Stimulated activated CD8-positive, alpha-beta memory T cell treated with anti-CD3 and anti-CD28 coated beads, Interleukin-15, amount 100 ng/mL, for 4 hours (primary cell): ENCODE measurements at regions not wholly inside any gene's neighbourhood (a gene's known extent, or its start where the extent isn't known, plus 50 kb on each side); places are given as distances from the start of the nearest gene placed in this dataset.
"Not testable (repeated sequence)": the region's sequence is repeated elsewhere in the genome, so short reads cannot be mapped to it uniquely, and the experiment has no call there.

ENCODE experiments used
- DNase-seq, 2 donors: peaks; one replicate each; pipeline ENCODE4 v3.0.0-alpha.2; 2020; ENCODE audit warnings: low read depth in 2 of 2

- no peak for DNase-seq
Measured at GRCh38 chr13:71303144-71303543, 563.9 kb downstream of the DACH1 start.

DNA sequence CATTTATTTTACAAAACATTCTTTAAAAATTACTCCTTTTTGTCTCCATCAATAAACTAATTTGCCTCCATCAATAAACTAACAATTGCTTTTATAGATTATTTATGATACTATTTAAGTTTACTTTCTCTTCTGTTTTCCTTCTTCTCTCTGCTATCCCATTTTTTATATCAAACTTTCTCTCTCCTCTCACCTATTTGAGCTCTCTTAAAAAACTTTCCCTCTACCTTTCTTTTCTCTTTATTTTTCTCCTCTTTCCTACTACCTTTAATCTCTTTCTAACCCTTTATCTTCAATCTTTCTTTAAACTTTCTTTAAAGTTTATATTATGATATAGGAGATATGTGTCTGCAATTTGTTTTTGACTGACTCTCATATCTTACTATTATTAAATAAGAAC is 566.4 kb downstream of the DACH1 start:
- DNase-seq: no peak

DNA sequence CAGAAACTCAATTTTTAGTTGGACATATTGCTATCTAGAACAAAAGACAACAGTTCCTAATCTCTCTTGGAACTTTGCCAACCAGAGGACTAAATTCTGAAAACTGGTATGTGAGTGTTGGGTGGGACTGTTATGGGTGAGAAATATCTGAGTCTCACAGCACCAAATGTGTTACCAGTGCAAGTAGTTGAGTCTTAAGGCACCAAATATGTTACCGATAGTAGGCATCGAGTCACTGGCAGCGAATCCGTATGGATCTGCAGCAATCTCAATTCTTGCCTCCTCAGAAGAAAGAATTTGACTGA is 575.2 kb downstream of the DACH1 start:
- DNase-seq: no peak

- peak; percentile 5 to 24 for DNase-seq
Measured at GRCh38 chr13:71290963-71291841, 575.8 kb downstream of the DACH1 start.

GRCh38 chr13:71289980-71290379 is 577.0 kb downstream of the DACH1 start:
- not testable (repeated sequence) for DNase-seq

- no peak for DNase-seq
Measured at GRCh38 chr13:71285700-71286099, 581.3 kb downstream of the DACH1 start.

- no peak for DNase-seq
Measured at GRCh38 chr13:71278512-71278911, 588.5 kb downstream of the DACH1 start.

DNA sequence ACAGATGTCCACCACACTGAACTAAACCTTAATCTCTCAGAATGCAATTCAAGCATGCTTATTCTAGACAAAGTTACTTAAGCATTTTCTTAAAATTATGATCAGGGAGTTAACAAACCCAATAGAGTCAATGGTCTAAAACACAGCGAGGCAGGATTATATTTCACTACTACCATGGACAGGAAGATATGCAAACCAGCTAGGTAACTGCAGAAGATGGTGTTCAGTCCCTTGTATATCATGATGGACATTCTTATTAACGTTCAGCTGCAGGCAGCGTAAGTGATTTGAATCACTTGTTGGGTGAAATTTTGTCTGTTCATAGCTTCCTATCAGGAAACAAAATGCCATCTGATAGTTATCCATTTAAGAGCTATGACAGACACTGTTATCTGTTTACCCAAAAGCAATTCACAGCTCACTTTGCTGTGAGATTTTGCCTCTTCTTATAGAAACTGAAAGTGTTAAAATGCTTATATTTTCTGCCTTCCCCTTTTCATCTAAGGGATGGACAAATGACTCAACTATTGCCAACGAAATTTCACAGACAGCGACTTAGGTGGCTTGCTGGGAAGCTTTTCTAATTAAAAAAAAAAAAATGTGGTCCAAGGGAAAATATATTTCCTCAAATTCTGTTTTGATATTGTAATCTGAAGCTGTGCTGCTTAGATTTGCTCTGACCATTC is 591.9 kb downstream of the DACH1 start:
- DNase-seq: no peak

- DNase-seq: no peak
Measured at GRCh38 chr13:71261256-71261655, 605.7 kb downstream of the DACH1 start.

GRCh38 chr13:71260246-71260645 is 606.8 kb downstream of the DACH1 start:
- no peak for DNase-seq

DNA sequence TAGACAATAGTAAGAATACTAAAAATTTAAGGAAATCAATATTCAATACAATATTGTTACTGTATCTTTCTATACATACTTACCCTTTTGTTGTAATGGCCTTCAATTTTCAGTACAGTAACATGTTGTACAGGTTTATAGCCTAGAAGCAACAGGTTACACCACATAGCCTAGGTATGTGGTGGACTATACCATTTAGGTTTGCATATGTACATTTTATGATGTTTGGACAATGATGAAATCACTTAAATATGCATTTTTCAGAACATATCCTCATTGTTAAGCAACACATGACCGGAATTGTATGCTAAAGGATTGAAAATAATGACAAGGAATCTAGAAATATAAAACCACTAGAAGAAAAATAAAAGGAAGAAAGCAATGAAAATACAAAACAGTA is 611.4 kb downstream of the DACH1 start:
- no peak for DNase-seq

- DNase-seq: no peak
Measured at GRCh38 chr13:71254384-71254783, 612.6 kb downstream of the DACH1 start.

DNA sequence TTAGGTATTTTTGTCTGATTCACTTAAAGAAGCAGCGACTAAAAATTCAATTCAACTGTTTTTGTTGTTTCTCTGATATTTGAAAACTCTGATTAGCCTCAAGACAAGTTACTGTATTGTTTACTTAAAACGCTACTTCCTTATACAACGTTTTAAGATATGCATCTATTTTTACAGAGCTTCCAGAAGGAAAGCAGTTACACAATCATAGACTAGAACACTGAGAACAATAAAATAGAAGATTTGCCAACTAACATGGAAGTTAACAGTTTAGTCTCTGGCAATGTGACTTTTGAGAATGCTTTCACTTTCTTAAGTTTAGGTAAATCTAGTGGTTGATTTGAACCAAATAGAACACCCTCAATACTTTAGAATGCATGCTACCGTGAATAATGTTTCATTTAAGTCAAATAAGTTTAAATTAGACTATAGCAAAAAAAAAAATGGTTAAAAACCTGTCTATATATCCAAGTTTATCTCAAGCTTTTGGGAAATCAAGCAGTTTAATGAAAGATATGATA is 614.8 kb downstream of the DACH1 start:
- no peak for DNase-seq

DNA sequence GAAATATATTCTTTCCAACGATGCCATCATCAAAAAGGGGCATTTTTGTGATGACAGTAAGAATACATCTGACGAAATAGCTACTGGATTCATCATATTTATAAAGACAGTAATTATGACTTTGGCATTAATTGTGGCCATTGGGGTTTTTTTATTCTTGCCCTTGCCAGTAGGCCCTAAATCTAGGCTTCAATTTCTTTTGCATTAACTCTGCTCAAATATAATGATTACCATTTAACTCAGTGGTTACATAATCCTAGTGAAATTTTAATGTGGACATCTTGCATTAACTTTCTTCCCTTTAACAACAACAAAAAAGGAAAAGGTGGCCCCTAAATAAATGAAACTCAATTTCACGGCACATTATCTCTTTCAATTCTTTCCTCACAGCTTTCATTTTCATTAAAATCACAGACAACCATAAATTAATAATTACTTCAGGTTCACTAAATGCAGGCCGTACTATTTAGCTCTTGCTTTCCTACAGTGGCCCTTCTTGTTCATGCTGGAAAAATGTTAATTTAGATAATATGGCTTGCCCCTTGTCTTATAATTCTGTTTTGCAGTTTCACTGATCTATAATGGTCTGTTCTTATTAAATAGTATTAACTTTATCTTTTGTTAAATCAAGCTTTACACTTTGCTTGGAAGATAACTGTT is 615.6 kb downstream of the DACH1 start:
- no peak for DNase-seq

DNA sequence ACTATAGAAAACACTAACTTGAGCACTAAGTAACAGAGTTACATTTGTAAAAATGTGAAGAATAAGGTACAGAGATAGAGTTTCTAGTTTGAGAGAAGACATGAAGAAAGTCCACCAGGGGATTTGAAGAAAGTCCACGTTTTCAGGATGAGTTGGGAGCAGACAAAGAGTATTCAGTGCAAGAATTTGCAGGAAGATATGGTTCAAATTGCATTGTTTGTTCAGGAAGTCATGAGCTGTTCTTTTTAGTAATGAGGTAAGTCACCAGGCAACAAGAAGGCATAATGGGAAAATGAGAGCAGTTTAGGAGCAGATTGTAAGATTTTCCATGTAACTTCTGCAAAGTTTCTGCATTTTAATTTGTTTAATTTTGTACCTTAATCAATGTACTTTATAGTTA is 618.0 kb downstream of the DACH1 start:
- no peak for DNase-seq

DNA sequence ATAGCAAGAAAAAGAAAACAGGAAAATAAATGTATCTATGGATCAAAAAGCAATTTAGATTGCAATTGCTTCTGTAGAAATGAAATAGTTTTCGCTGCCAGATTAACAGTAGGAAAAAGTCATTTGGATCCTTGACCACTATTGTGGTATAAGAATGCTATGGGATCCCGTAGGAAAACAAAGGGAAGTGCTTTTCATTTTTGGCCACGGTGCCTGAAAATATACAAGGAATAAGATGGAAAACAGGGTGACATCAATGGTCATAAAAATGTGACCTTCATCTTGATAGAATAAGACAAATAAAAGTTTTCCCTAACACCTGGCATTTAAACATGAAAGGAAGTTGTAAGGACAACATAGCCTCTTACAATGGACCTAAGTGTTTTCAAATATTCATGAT is 622.8 kb downstream of the DACH1 start:
- DNase-seq: no peak

- DNase-seq: no peak
Measured at GRCh38 chr13:71242201-71242600, 624.8 kb downstream of the DACH1 start.

GRCh38 chr13:71240911-71241310 is 626.1 kb downstream of the DACH1 start:
- DNase-seq: no peak

DNA sequence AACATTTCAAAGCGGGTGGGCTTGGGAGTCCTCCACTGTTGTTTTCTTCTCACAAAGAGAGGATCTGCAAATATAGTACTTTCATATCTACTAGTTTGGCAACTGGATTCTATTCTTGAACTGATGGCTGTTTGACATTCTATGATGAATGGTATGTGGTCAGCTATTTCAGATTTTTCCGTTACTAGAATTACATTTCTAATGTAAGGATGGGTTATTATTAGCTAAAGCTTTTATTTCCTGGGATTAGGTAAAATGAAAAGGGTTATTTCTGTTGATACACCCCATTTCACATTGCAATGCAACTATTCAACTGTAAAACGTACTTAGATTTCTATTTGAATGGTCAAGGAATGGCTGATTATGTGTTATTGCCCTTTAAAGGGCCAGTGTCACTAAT is 629.7 kb downstream of the DACH1 start:
- DNase-seq: no peak

GRCh38 chr13:71219698-71220415 is 647.1 kb downstream of the DACH1 start:
- no peak for DNase-seq

- no peak for DNase-seq
Measured at GRCh38 chr13:71218960-71219359, 648.0 kb downstream of the DACH1 start.

- no peak for DNase-seq
Measured at GRCh38 chr13:71217827-71218226, 649.2 kb downstream of the DACH1 start.
